HG02870 (cell line): ENCODE measurements at regions not wholly inside any gene's neighbourhood (a gene's known extent, or its start where the extent isn't known, plus 50 kb on each side); places are given as distances from the start of the nearest gene placed in this dataset.
"Not testable (repeated sequence)": the region's sequence is repeated elsewhere in the genome, so short reads cannot be mapped to it uniquely, and the experiment has no call there.

Source experiments
- ATAC-seq: cut with Tn5 transposase; IDR thresholded peaks from one replicate; pipeline ENCODE4 v1.9.1; 2021; ENCODE audit warnings: mild to moderate bottlenecking, moderate library complexity; ENCODE audit not compliant: unreplicated experiment

- no peak for ATAC-seq
Measured at GRCh38 chr4:174401471-174402130, 117.9 kb downstream of the CEP44 start.

DNA sequence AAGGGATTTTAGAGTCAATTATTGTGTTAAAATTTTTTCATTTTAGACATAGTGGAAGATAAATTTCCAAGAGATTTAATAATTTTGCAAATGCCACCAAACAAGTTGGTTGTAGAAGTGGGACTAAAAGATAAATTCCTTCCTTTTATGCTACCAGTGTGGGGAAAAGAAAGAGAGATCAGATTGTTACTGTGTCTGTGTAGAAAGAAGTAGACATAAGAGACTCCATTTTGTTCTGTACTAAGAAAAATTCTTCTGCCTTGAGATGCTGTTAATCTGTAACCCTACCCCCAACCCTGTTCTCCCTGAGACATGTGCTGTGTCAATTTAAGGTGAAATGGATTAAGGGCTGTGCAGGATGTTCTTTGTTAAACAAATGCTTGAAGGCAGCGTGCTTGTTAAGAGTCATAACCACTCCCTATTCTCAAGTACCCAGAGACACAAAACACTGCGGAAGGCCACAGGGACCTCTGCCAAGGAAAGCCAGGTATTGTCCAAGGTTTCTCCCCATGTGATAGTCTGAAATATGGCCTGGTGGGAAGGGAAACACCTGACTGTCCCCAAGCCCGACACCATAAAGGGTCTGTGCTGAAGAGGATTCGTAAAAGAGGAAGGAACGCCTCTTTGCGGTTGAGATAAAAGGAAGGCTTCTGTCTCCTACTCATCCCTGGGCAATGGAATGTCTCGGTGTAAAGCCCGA, 117.0 kb downstream of the CEP44 start:
- ATAC-seq = not testable (repeated sequence)

DNA sequence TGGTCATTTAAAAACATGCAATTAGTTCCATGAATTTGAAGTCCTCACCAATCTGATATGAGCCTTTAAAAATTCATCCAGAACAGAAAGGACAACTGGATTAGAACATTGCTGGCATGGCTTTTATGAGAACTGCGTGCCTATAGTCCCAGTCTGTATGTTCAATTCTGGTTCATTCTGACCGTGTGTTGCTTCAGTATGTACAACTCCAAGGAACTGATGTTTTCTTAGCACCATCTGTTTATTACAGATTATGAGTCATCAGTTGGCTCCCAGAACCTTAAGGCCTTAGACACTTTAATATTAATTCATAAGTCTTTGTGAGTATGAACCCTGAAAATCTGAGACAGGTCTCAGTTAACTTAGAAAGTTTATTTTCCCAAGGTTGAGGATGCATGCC, 115.0 kb downstream of the CEP44 start:
- ATAC-seq = no peak

- no peak for ATAC-seq
Measured at GRCh38 chr4:174397366-174398155, 113.8 kb downstream of the CEP44 start.

DNA sequence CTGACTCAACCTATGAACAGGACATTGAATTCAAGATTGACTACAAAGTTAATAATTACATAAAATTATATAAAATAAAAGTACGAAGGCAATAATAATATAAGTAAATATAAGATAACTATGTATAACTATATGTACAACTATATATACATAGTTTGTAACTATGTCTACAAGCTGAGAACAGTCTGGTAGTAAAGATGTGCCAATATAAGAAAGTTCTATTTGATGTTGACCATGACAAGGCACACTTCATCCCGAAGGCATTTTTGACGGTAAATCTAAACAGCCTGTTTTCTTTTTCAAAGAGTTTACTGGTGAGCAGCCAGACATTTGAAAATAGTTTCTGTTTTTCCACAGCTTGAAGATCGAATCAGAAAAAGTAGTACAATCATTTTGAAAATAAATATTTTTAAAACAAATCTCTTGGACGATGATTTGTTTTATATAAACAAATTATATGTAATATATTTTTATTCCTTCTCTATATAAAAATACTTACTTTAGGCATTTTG, 112.9 kb downstream of the CEP44 start:
- no peak for ATAC-seq

GRCh38 chr4:174394915-174395314, 111.2 kb downstream of the CEP44 start:
- ATAC-seq = no peak

GRCh38 chr4:174389439-174389838, 105.7 kb downstream of the CEP44 start:
- ATAC-seq = no peak

- ATAC-seq = no peak
Measured at GRCh38 chr4:174388461-174389145, 104.9 kb downstream of the CEP44 start.

- ATAC-seq = no peak
Measured at GRCh38 chr4:174387721-174388120, 104.0 kb downstream of the CEP44 start.

GRCh38 chr4:174387143-174387542, 103.4 kb downstream of the CEP44 start:
- ATAC-seq = no peak

GRCh38 chr4:174383783-174384182, 100.1 kb downstream of the CEP44 start:
- ATAC-seq = no peak

DNA sequence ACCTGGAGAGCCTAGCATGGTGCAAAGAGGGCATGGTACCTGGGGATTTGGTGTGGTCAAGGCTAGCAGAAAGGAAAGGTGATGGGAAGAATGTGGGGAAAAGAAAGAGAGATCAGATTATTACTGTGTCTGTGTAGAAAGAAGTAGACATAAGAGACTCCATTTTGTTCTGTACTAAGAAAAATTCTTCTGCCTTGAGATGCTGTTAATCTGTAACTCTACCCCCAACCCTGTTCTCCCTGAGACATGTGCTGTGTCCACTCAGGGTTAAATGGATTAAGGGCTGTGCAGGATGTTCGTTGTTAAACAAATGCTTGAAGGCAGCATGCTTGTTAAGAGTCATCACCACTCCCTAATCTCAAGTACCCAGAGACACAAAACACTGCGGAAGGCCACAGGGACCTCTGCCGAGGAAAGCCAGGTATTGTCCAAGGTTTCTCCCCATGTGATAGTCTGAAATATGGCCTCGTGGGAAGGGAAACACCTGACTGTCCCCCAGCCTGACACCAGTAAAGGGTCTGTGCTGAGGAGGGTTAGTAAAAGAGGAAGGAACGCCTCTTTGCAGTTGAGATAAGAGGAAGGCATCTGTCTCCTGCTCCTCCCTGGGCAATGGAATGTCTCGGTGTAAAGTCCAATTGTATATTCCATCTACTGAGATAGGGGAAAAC, 99.4 kb downstream of the CEP44 start:
- not testable (repeated sequence) for ATAC-seq
